HPDE6-E6E7 (cell line): ENCODE measurements at regions not wholly inside any gene's neighbourhood (a gene's known extent, or its start where the extent isn't known, plus 50 kb on each side); places are given as distances from the start of the nearest gene placed in this dataset.

Source experiments
- DNase-seq: peaks from one replicate; pipeline ENCODE4 v3.0.0; 2011; ENCODE audit warnings: missing footprints; ENCODE audit errors: extremely low spot score

- no peak for DNase-seq
Observed at GRCh38 chr20:11247046-11248010, 573.5 kb upstream of the JAG1 start.

GRCh38 chr20:11248011-11248409 is 574.2 kb upstream of the JAG1 start:
- DNase-seq, result no peak

- no peak for DNase-seq
Observed at GRCh38 chr20:11248687-11249638, 575.2 kb upstream of the JAG1 start.

GRCh38 chr20:11249683-11250082 is 575.9 kb upstream of the JAG1 start:
- no peak for DNase-seq

- DNase-seq, result no peak
Observed at GRCh38 chr20:11252447-11252846, 578.6 kb upstream of the JAG1 start.

- DNase-seq, result no peak
Observed at GRCh38 chr20:11255455-11255854, 581.7 kb upstream of the JAG1 start.

GRCh38 chr20:11255860-11256259 is 582.1 kb upstream of the JAG1 start:
- no peak for DNase-seq

- DNase-seq, result no peak
Observed at GRCh38 chr20:11260611-11261010, 586.8 kb upstream of the JAG1 start.

GRCh38 chr20:11261533-11262000 is 587.8 kb upstream of the JAG1 start:
- DNase-seq, result no peak

- no peak for DNase-seq
Observed at GRCh38 chr20:11266571-11266970, 592.8 kb upstream of the JAG1 start.

GRCh38 chr20:11267131-11267761 is 593.4 kb upstream of the JAG1 start:
- peak; percentile 99 for DNase-seq

- no peak for DNase-seq
Observed at GRCh38 chr20:11267762-11268335, 594.0 kb upstream of the JAG1 start.

- no peak for DNase-seq
Observed at GRCh38 chr20:11270566-11270965, 596.8 kb upstream of the JAG1 start.

- no peak for DNase-seq
Observed at GRCh38 chr20:11271319-11271718, 597.5 kb upstream of the JAG1 start.

GRCh38 chr20:11271920-11272594 is 598.3 kb upstream of the JAG1 start:
- no peak for DNase-seq

- peak; percentile 75 for DNase-seq
Observed at GRCh38 chr20:11274141-11274594, 600.4 kb upstream of the JAG1 start.

- DNase-seq, result no peak
Observed at GRCh38 chr20:11275740-11276139, 601.9 kb upstream of the JAG1 start.

- DNase-seq, result no peak
Observed at GRCh38 chr20:11277170-11277569, 603.4 kb upstream of the JAG1 start.

GRCh38 chr20:11277858-11278257 is 604.1 kb upstream of the JAG1 start:
- DNase-seq, result no peak

GRCh38 chr20:11278461-11278860 is 604.7 kb upstream of the JAG1 start:
- no peak for DNase-seq

GRCh38 chr20:11281240-11281639 is 607.4 kb upstream of the JAG1 start:
- no peak for DNase-seq
